Astrocyte (in vitro differentiated cells and primary cell): ENCODE measurements at regions not wholly inside any gene's neighbourhood (a gene's known extent, or its start where the extent isn't known, plus 50 kb on each side); places are given as distances from the start of the nearest gene placed in this dataset.
"Not testable (repeated sequence)": the region's sequence is repeated elsewhere in the genome, so short reads cannot be mapped to it uniquely, and the experiment has no call there.

Experiments
- DNase-seq: peaks from one replicate; pipeline ENCODE4 v3.0.0-alpha.2; 2010; ENCODE audit warnings: low read depth
- FAIRE-seq: peaks from 2 replicates; lab custom pipeline; 2011; peaks lifted over from hg19 to GRCh38; lab: Jason Lieb, UNC
- H2AFZ ChIP-seq: 2 replicates; pipeline ENCODE4 v1.6.0; 2012; ENCODE audit warnings: low read depth, low read length, inconsistent platforms
- H3K27ac ChIP-seq: 2 replicates; pipeline ENCODE4 v1.5.1; 2011; ENCODE audit warnings: low read depth, low read length, inconsistent platforms
- H3K27me3 ChIP-seq: 2 replicates; pipeline ENCODE4 v1.6.0; 2011; ENCODE audit warnings: low read length, inconsistent platforms; ENCODE audit not compliant: insufficient read depth
- H3K36me3 ChIP-seq: 2 replicates; pipeline ENCODE4 v1.5.1; 2011; ENCODE audit warnings: low read length, inconsistent platforms; ENCODE audit not compliant: insufficient read depth
- H3K4me1 ChIP-seq: 2 replicates; pipeline ENCODE4 v1.5.1; 2011; ENCODE audit warnings: low read length, inconsistent platforms; ENCODE audit not compliant: insufficient read depth
- H3K4me2 ChIP-seq: 2 replicates; pipeline ENCODE4 v1.6.0; 2012; ENCODE audit warnings: low read length, inconsistent platforms
- H3K4me3 ChIP-seq: 2 replicates; pipeline ENCODE4 v1.5.1; 2011; ENCODE audit warnings: low read depth, mild to moderate bottlenecking, low read length, inconsistent platforms; ENCODE audit not compliant: insufficient read depth
- H3K79me2 ChIP-seq: 2 replicates; pipeline ENCODE4 v1.6.0; 2012; ENCODE audit warnings: mild to moderate bottlenecking, low read length, inconsistent platforms; ENCODE audit not compliant: insufficient read depth
- H3K9ac ChIP-seq: 2 replicates; pipeline ENCODE4 v1.6.0; 2012; ENCODE audit warnings: mild to moderate bottlenecking, low read length, inconsistent platforms
- H3K9me3 ChIP-seq: 2 replicates; pipeline ENCODE4 v1.5.1; 2012; ENCODE audit warnings: low read depth, mild to moderate bottlenecking, low read length, inconsistent platforms; ENCODE audit not compliant: insufficient read depth
- H4K20me1 ChIP-seq: 2 replicates; pipeline ENCODE4 v1.6.0; 2012; ENCODE audit warnings: low read length, inconsistent platforms; ENCODE audit not compliant: insufficient read depth
- H3K27ac Mint-ChIP-seq: one replicate; pipeline ENCODE4 v1.8.0; 2021; ENCODE audit warnings: mild to moderate bottlenecking, mixed read lengths; ENCODE audit not compliant: unreplicated experiment
- H3K27me3 Mint-ChIP-seq: one replicate; pipeline ENCODE4 v1.8.0; 2021; ENCODE audit warnings: low read depth, mixed read lengths; ENCODE audit not compliant: unreplicated experiment
- H3K36me3 Mint-ChIP-seq: one replicate; pipeline ENCODE4 v1.8.0; 2021; ENCODE audit warnings: low read depth, mixed read lengths; ENCODE audit not compliant: unreplicated experiment
- H3K4me1 Mint-ChIP-seq: one replicate; pipeline ENCODE4 v1.8.0; 2021; ENCODE audit warnings: low read depth, mixed read lengths; ENCODE audit not compliant: unreplicated experiment
- H3K4me3 Mint-ChIP-seq: one replicate; pipeline ENCODE4 v1.8.0; 2021; ENCODE audit warnings: mild to moderate bottlenecking, moderate library complexity, mixed read lengths; ENCODE audit not compliant: unreplicated experiment
- H3K9me3 Mint-ChIP-seq: one replicate; pipeline ENCODE4 v1.8.0; 2021; ENCODE audit warnings: mild to moderate bottlenecking, mixed read lengths; ENCODE audit not compliant: unreplicated experiment
- CTCF ChIP-seq: IDR thresholded peaks from 2 replicates; pipeline ENCODE4 v1.5.1; 2011; ENCODE audit warnings: low read depth, mild to moderate bottlenecking, inconsistent platforms, low read length, moderate library complexity; ENCODE audit not compliant: insufficient read depth
- EZH2 ChIP-seq: IDR thresholded peaks from 2 replicates; pipeline ENCODE4 v1.6.1; 2012; ENCODE audit warnings: mild to moderate bottlenecking, low read length, inconsistent platforms; ENCODE audit not compliant: insufficient read depth

DNA sequence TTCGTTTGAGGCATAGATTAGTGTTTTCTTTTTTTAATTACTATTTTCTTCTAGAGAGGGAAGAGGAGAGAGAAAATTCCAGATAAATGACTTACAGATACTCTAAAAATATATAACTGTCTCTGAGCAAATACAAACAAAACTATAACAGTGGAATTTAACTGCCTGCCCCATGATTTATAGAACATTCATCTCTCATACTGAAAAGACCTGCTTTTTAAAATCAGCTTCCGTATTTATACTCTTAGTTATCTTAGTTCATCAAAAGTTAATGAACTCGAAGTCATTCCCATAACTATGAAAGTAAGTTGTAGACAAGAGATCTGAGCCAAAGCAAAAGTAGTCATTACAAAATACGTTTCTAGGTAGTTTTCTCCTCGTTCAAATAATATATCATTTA, 123.8 kb upstream of the DMRT1 start:
- Histone ChIP-seq H3K27me3 (no peaks in the 10 kb centered on the region), H4K20me1 (peaks cover 23% of the 10 kb centered on the region), H3K9ac (no peak overlapping the region), H3K9me3 (no peaks in the 10 kb centered on the region), H2AFZ (no peak overlapping the region), H3K4me2 (no peak overlapping the region), H3K79me2 (peaks cover 76% of the 10 kb centered on the region), H3K4me1 (peaks cover 7% of the 10 kb centered on the region), H3K4me3 (no peak overlapping the region), H3K27ac (no peak overlapping the region), H3K36me3 (peaks cover 7% of the 10 kb centered on the region)
- Mint-ChIP-seq H3K27ac (no peak overlapping the region), H3K4me1 (peaks cover 16% of the 10 kb centered on the region), H3K27me3 (no peaks in the 10 kb centered on the region), H3K36me3 (peaks cover 7% of the 10 kb centered on the region), H3K4me3 (no peak overlapping the region), H3K9me3 (no peaks in the 10 kb centered on the region)
- TF ChIP-seq CTCF (no peak), EZH2 (no peak)
- FAIRE-seq (no peak), DNase-seq (no peak)

- Histone ChIP-seq H3K9me3 (no peaks in the 10 kb centered on the region), H3K36me3 (peaks cover 3% of the 10 kb centered on the region), H3K27ac (no peak overlapping the region), H3K9ac (no peak overlapping the region), H3K4me3 (no peak overlapping the region), H3K79me2 (peaks cover 62% of the 10 kb centered on the region), H3K4me2 (no peak overlapping the region), H3K27me3 (no peaks in the 10 kb centered on the region), H3K4me1 (peaks cover under 1% of the 10 kb centered on the region), H4K20me1 (peaks cover 26% of the 10 kb centered on the region), H2AFZ (no peak overlapping the region)
- Mint-ChIP-seq H3K9me3 (no peaks in the 10 kb centered on the region), H3K36me3 (peaks cover 3% of the 10 kb centered on the region), H3K4me1 (peaks cover 11% of the 10 kb centered on the region), H3K27ac (no peak overlapping the region), H3K4me3 (no peak overlapping the region), H3K27me3 (no peaks in the 10 kb centered on the region)
- no peak for FAIRE-seq
- no peak for DNase-seq
- TF ChIP-seq CTCF: no peak
- TF ChIP-seq EZH2: no peak
Measured at GRCh38 chr9:720239-720881, 121.1 kb upstream of the DMRT1 start.

GRCh38 chr9:722388-722980, 119.0 kb upstream of the DMRT1 start:
- Histone ChIP-seq H3K36me3 (peaks cover 3% of the 10 kb centered on the region), H3K9me3 (no peaks in the 10 kb centered on the region), H3K79me2 (peaks cover 48% of the 10 kb centered on the region), H3K4me1 (no peaks in the 10 kb centered on the region), H4K20me1 (peaks cover 21% of the 10 kb centered on the region), H3K9ac (no peak overlapping the region), H3K27ac (no peak overlapping the region), H3K4me3 (no peak overlapping the region), H3K27me3 (no peaks in the 10 kb centered on the region), H3K4me2 (no peak overlapping the region), H2AFZ (no peak overlapping the region)
- H3K4me3 Mint-ChIP-seq: no peak overlapping the region
- TF ChIP-seq EZH2 (no peak), CTCF (no peak)
- H3K27me3 Mint-ChIP-seq: no peaks in the 10 kb centered on the region
- H3K9me3 Mint-ChIP-seq: no peaks in the 10 kb centered on the region
- peaks cover 3% of the 10 kb centered on the region for H3K36me3 Mint-ChIP-seq
- FAIRE-seq (no peak), DNase-seq (no peak)
- H3K27ac Mint-ChIP-seq: no peak overlapping the region
- H3K4me1 Mint-ChIP-seq: no peaks in the 10 kb centered on the region

DNA sequence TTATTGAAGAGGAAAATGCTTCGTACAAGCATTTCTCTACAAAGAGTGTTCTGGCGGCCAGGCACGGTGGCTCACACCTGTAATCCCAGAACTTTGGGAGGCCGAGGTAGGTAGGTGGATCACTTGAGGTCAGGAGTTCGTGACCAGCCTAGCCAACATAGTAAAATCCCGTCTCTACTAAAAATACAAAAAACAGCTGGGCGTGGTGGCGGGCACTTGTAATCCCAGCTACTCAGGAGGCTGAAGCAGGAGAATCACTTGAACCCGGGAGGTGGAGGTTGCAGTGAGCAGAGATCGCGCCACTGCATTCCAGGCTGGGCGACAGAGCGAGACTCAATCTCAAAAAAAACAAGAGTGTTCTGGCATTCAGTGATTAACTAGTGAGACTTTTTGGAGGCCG, 117.0 kb upstream of the DMRT1 start:
- H3K9me3 Mint-ChIP-seq, H3K9me3 ChIP-seq, H3K27ac Mint-ChIP-seq, H3K27me3 ChIP-seq, H3K27ac ChIP-seq, H2AFZ ChIP-seq, FAIRE-seq, H3K4me3 Mint-ChIP-seq, DNase-seq, H3K4me1 ChIP-seq, H3K36me3 ChIP-seq, H3K4me1 Mint-ChIP-seq, H3K4me2 ChIP-seq, H3K4me3 ChIP-seq, H3K9ac ChIP-seq, H3K27me3 Mint-ChIP-seq, H3K36me3 Mint-ChIP-seq: not testable (repeated sequence)
- H3K79me2 ChIP-seq: peaks cover 35% of the 10 kb centered on the region
- peaks cover 24% of the 10 kb centered on the region for H4K20me1 ChIP-seq
